Hematopoietic multipotent progenitor cell treated with erythropoietin and hydrocortisone succinate and interleukin-3 and kit ligand, for 17 days (in vitro differentiated cells): ENCODE measurements at regions not wholly inside any gene's neighbourhood (a gene's known extent, or its start where the extent isn't known, plus 50 kb on each side); places are given as distances from the start of the nearest gene placed in this dataset.

Experiments
- DNase-seq: peaks from one replicate; pipeline ENCODE4 v3.0.0-alpha.2; 2015; ENCODE audit warnings: low spot score

- DNase-seq = no peak
Observed at GRCh38 chr16:51035110-51035498, 116.0 kb downstream of the SALL1 start.

- DNase-seq = no peak
Observed at GRCh38 chr16:51034481-51035109, 116.5 kb downstream of the SALL1 start.

- no peak for DNase-seq
Observed at GRCh38 chr16:51031598-51031997, 119.5 kb downstream of the SALL1 start.

GRCh38 chr16:51030516-51030915 lies 120.6 kb downstream of the SALL1 start:
- DNase-seq = no peak

GRCh38 chr16:51025588-51026290 lies 125.3 kb downstream of the SALL1 start:
- no peak for DNase-seq

- DNase-seq = no peak
Observed at GRCh38 chr16:51024703-51025102, 126.4 kb downstream of the SALL1 start.

- no peak for DNase-seq
Observed at GRCh38 chr16:51022955-51023354, 128.1 kb downstream of the SALL1 start.

- DNase-seq = no peak
Observed at GRCh38 chr16:51019617-51020016, 131.5 kb downstream of the SALL1 start.

GRCh38 chr16:51017969-51018368 lies 133.1 kb downstream of the SALL1 start:
- no peak for DNase-seq

GRCh38 chr16:51012396-51012795 lies 138.7 kb downstream of the SALL1 start:
- no peak for DNase-seq

GRCh38 chr16:51010817-51011216 lies 140.3 kb downstream of the SALL1 start:
- DNase-seq = no peak

- DNase-seq = no peak
Observed at GRCh38 chr16:51009813-51010212, 141.3 kb downstream of the SALL1 start.

GRCh38 chr16:51009359-51009758 lies 141.7 kb downstream of the SALL1 start:
- DNase-seq = no peak

GRCh38 chr16:51008607-51009006 lies 142.5 kb downstream of the SALL1 start:
- DNase-seq = no peak

GRCh38 chr16:51008037-51008436 lies 143.0 kb downstream of the SALL1 start:
- DNase-seq = no peak

GRCh38 chr16:51003850-51004566 lies 147.1 kb downstream of the SALL1 start:
- no peak for DNase-seq

GRCh38 chr16:51002881-51003490 lies 148.1 kb downstream of the SALL1 start:
- DNase-seq = no peak

GRCh38 chr16:50999181-50999580 lies 151.9 kb downstream of the SALL1 start:
- no peak for DNase-seq

GRCh38 chr16:50998411-50998810 lies 152.7 kb downstream of the SALL1 start:
- no peak for DNase-seq

GRCh38 chr16:50997679-50998078 lies 153.4 kb downstream of the SALL1 start:
- DNase-seq = no peak

GRCh38 chr16:50996830-50997186 lies 154.3 kb downstream of the SALL1 start:
- DNase-seq = no peak

GRCh38 chr16:50996166-50996829 lies 154.8 kb downstream of the SALL1 start:
- no peak for DNase-seq
